Subcutaneous abdominal adipose tissue (tissue), 5 donors: ENCODE measurements at regions not wholly inside any gene's neighbourhood (a gene's known extent, or its start where the extent isn't known, plus 50 kb on each side); places are given as distances from the start of the nearest gene placed in this dataset.

Experiments used
- H3K27ac ChIP-seq: one replicate; pipeline ENCODE4 v1.7.0; 2013; ENCODE audit warnings: low read depth, mild to moderate bottlenecking, inconsistent platforms, low read length, moderate library complexity
- H3K27me3 ChIP-seq, 5 donors: one replicate each; pipeline ENCODE4 v1.7.0; 2013; ENCODE audit warnings: low read length in 5 of 5, inconsistent platforms in 1 of 5; ENCODE audit not compliant: control insufficient read depth in 5 of 5, insufficient read depth in 4 of 5
- H3K36me3 ChIP-seq, 5 donors: one replicate each; pipeline ENCODE4 v1.7.0; 2013; ENCODE audit warnings: low read length in 5 of 5; ENCODE audit not compliant: control insufficient read depth in 5 of 5, insufficient read depth in 5 of 5
- H3K4me1 ChIP-seq, 5 donors: one replicate each; pipeline ENCODE4 v1.7.0; 2013; ENCODE audit warnings: low read length in 5 of 5, mild to moderate bottlenecking in 3 of 5, moderate library complexity in 1 of 5; ENCODE audit not compliant: control insufficient read depth in 5 of 5, insufficient read depth in 5 of 5
- H3K4me3 ChIP-seq, 5 donors: one replicate each; pipeline ENCODE4 v1.7.0; 2013; ENCODE audit warnings: low read length in 5 of 5, low read depth in 1 of 5
- H3K9ac ChIP-seq, 5 donors: one replicate each; pipeline ENCODE4 v1.7.0; 2013; ENCODE audit warnings: low read length in 5 of 5, mild to moderate bottlenecking in 4 of 5, moderate library complexity in 3 of 5
- H3K9me3 ChIP-seq, 5 donors: one replicate each; pipeline ENCODE4 v1.7.0; 2013; ENCODE audit warnings: low read length in 5 of 5; ENCODE audit not compliant: control insufficient read depth in 5 of 5
- donor health status: healthy.
- donor health status: healthy.
- donor health status: healthy.
- donor health status: healthy.
- donor health status: healthy.

DNA sequence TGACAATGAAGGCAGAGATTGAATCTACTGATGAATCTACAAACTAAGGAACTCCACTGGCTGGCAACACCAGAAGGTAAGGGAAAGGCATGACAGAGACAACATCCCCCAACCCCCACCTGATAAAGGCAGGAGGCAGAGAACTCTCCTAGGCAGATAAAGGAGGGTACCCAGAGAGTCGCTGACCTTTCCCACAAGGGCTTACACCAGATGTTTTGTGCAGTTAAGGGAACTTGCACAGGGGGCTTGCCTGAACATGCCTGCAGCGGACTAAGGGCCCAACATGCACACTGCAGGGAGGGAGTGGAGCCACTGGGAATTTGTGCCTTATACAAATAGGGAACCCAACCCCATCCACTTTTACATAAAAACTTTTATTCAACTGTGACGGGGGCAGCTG is 1996.9 kb upstream of the RAG2 start:
- Histone ChIP-seq H3K4me1 (no peaks in the 10 kb centered on the region), H3K27me3 (no peaks in the 10 kb centered on the region), H3K4me3 (no peak overlapping the region), H3K9ac (no peak overlapping the region), H3K27ac (no peak overlapping the region), H3K36me3 (no peaks in the 10 kb centered on the region), H3K9me3 (no peaks in the 10 kb centered on the region)

DNA sequence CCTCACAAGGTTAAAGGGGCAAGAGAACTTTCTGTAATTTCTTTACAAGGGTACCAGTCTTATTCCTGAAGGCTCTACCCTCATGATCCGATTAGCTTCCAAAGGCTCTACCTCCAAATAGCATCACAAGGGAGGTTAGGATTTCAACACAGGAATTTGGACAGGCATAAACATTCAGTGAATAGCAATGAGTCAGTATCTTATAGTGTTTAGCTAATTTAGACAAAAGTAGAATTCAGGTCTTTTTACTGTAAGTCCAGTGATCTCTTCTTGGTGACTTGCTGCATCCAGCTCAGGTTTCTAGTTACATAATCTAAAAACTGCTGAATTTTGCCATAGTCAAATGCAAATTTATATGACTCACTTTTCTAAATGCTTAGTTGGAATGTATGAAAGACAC is 1995.6 kb upstream of the RAG2 start:
- Histone ChIP-seq H3K9ac (no peak overlapping the region), H3K36me3 (no peaks in the 10 kb centered on the region), H3K27me3 (no peaks in the 10 kb centered on the region), H3K27ac (no peak overlapping the region), H3K4me3 (no peak overlapping the region), H3K4me1 (no peaks in the 10 kb centered on the region), H3K9me3 (no peaks in the 10 kb centered on the region)

DNA sequence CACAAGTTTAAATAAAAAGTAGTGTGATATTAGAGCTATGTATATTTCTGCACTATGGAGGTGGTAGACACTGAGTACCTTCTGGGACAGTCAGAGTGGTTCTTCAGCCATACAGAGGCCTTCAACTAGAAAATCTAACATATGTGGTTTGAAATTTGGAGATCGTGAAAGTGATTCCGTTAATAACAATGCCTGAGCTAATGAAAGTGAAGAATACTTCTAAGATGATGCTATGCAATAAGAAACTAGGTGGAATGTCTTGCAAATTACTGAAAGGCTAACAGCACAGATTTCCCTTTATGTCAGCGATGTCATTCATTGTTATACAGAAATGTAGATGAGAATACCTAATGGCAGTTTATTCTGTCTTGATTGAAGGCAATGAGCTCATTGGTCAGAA is 1984.7 kb upstream of the RAG2 start:
- Histone ChIP-seq H3K27me3 (no peaks in the 10 kb centered on the region), H3K36me3 (no peaks in the 10 kb centered on the region), H3K27ac (no peak overlapping the region), H3K4me1 (no peaks in the 10 kb centered on the region), H3K4me3 (no peak overlapping the region), H3K9me3 (peaks cover 4 to 7% (median 6%) of the 10 kb centered on the region in 5 donors), H3K9ac (no peak overlapping the region)

DNA sequence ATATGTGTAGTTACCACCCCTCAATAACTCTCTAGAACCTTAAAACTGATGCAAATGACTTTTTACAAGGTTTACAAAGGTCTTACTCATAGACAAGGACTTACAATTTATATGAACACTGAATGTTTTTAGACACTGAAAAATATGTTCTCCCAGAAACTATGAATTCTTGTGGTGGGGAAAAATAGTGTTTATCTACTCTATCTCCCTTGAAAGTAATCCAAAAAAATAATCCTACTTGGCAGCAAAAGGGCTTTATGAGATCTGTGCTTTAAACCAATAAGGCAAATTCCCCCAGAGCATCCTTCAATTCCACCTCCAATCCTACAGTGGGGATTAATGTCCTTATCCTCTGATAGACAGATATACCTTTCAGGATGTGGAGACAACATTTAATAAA is 1984.1 kb upstream of the RAG2 start:
- Histone ChIP-seq H3K9ac (no peak overlapping the region), H3K36me3 (no peaks in the 10 kb centered on the region), H3K27me3 (no peaks in the 10 kb centered on the region), H3K27ac (no peak overlapping the region), H3K4me1 (no peaks in the 10 kb centered on the region), H3K4me3 (no peak overlapping the region), H3K9me3 (peaks cover 5 to 13% (median 12%) of the 10 kb centered on the region in 5 donors)

DNA sequence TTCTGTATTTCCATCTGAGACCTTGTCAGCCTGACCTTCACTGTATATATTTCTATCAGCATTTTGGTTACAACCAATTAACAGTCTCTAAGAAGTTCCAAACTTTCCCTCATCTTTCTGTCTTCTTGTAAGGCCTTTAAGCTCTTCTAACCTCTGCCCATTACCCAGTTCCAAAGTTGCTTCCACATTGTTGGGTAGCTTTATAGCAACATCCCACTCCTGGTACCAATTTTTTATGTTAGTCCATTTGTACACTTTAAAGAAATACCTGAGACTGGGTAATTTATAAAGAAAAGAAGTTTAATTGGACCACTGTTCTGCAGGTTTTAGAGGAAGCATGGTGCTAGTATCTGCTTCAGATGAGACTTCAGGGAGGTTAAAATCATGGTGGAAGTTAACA is 1979.7 kb upstream of the RAG2 start:
- Histone ChIP-seq H3K36me3 (no peaks in the 10 kb centered on the region), H3K4me3 (no peak overlapping the region), H3K27ac (no peak overlapping the region), H3K27me3 (no peaks in the 10 kb centered on the region), H3K9ac (no peak overlapping the region), H3K4me1 (no peaks in the 10 kb centered on the region), H3K9me3 (peaks cover 5 to 20% (median 17%) of the 10 kb centered on the region in 5 donors)

DNA sequence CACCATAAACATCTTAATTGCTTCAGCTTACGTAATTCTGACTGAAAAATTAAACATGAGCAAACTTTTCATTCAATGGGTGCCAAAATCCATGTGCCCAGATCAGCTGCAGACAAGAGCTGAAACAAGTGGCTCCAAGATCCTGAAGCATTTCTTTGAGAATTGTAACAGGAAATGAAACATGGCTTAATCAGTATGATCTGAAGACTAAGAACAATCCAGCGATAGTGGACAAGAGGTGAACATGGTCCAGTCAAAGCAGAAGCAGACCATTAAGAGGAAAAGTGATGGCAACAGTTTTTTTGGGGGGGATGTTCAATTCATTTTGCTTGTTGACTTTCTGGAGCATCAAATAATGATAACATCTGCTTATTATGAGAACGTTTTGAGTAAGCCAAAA is 1964.5 kb upstream of the RAG2 start:
- H3K4me3 ChIP-seq: no peak overlapping the region
- no peaks in the 10 kb centered on the region for H3K27me3 ChIP-seq
- H3K9me3 ChIP-seq: peaks cover 0 to 4% (median 0%) of the 10 kb centered on the region in 5 donors
- no peak overlapping the region for H3K9ac ChIP-seq
- no peaks in the 10 kb centered on the region for H3K4me1 ChIP-seq
- no peak overlapping the region for H3K27ac ChIP-seq
- no peaks in the 10 kb centered on the region for H3K36me3 ChIP-seq

DNA sequence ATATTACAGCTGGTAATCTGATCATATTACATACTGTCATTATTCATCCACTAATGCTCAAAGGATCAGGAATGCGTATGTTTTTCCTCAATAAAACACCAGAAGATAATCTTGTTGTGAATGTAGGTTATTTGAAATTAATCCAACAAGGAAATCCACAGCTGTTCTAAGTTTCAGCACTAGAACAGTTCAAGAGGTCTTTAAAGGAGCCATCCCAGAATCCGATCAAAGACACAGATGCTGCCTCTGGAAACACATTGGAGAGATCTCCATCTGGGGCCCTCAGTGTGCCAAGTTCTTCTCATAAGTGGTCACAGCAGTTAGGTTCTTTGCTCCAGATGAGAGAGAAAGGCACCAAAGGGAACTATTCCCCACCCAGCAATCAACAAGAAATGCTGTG is 1955.1 kb upstream of the RAG2 start:
- peaks cover 0 to 2% (median 0%) of the 10 kb centered on the region in 5 donors for H3K9me3 ChIP-seq
- no peak overlapping the region for H3K9ac ChIP-seq
- no peaks in the 10 kb centered on the region for H3K27me3 ChIP-seq
- H3K4me3 ChIP-seq: no peak overlapping the region
- H3K27ac ChIP-seq: no peak overlapping the region
- no peaks in the 10 kb centered on the region for H3K4me1 ChIP-seq
- H3K36me3 ChIP-seq: no peaks in the 10 kb centered on the region

DNA sequence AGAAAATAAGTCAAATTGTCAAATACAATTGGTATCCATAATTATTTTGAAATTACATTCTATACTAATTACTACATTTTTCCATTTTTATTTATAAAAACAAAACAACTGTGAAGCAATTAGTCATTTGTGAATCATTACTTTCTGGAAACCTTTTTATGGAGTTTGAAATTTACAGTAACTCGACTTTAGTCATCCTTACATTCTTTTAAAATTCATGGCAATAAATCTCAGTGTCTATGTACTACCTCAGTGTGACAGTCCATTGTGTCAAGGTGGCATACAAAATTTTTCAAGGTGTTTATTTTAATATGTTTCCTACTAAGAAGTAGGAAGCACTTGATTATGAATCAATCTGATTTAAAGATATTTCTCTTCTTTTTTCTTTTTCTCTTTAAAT is 1949.4 kb upstream of the RAG2 start:
- Histone ChIP-seq H3K4me3 (no peak overlapping the region), H3K9ac (no peak overlapping the region), H3K4me1 (no peaks in the 10 kb centered on the region), H3K27ac (no peak overlapping the region), H3K9me3 (no peaks in the 10 kb centered on the region), H3K36me3 (no peaks in the 10 kb centered on the region), H3K27me3 (no peaks in the 10 kb centered on the region)

DNA sequence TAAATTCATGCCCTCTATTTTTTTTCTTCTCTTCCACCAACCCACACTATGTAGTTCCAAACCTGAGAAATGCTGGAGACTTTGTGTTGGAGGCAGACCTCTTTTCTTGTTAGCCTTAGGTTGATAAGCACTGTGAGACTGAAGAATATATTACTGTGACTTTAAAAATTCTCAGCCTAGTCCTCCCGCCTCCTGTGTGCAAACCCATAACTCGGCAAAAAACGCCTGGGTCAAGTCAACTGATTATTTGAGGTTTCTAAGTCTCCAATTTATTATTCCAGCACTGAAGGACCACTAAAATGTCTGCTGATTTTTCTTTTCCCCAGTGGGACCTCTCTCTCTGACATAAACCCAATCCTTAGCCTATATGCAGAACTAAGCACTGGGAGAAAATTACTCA is 1946.0 kb upstream of the RAG2 start:
- Histone ChIP-seq H3K4me3 (no peak overlapping the region), H3K9ac (no peak overlapping the region), H3K27ac (no peak overlapping the region), H3K9me3 (no peaks in the 10 kb centered on the region), H3K36me3 (no peaks in the 10 kb centered on the region), H3K4me1 (no peaks in the 10 kb centered on the region), H3K27me3 (no peaks in the 10 kb centered on the region)

DNA sequence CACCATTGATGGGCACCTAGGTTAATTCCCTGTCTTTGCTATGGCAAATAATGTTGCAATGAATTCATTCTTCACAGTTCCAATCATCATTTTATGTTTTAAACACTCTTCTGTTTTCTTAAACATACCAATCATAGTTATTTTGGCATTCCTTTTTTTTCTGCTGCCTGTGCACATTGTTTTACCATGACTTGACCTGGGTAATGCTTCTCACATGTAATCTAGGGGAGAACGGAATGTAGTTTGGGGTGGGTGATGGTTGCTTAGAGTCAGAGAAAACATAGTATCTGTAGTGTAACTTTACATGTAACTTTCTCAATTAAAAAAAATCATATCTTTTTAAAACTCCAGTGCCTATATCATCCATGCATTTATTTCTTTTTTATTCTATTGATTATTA is 1945.3 kb upstream of the RAG2 start:
- Histone ChIP-seq H3K27me3 (no peaks in the 10 kb centered on the region), H3K4me1 (no peaks in the 10 kb centered on the region), H3K9ac (no peak overlapping the region), H3K4me3 (no peak overlapping the region), H3K9me3 (no peaks in the 10 kb centered on the region), H3K27ac (no peak overlapping the region), H3K36me3 (no peaks in the 10 kb centered on the region)
